ENCODE measurements at regions not wholly inside any gene's neighbourhood (a gene's known extent, or its start where the extent isn't known, plus 50 kb on each side); places are given as distances from the start of the nearest gene placed in this dataset.

- no peak overlapping the region for H3K4me2 ChIP-seq (ENCODE audit: insufficient read depth, low read length)
- no peaks in the 10 kb centered on the region for H3K9me1 ChIP-seq (replicated peaks; ENCODE audit: control insufficient read depth, extremely low read depth, insufficient read depth, low read length)
- no peak overlapping the region for H3K27ac ChIP-seq (ENCODE audit: insufficient read depth, low read depth, low read length)
- H3K4me3 ChIP-seq (replicated peaks in 1 of 3; ENCODE audit: insufficient read depth in 1 of 3, low read depth in 1 of 3, low read length in 3 of 3) = no peak overlapping the region
- dilution Hi-C loops (cut with MboI; ENCODE audit: extremely low pct_ligation_motif_present, low sequenced_read_pairs) (no loop called here), intact Hi-C loops (cut with micrococcal nuclease) (no loop called here)
- H4K20me1 ChIP-seq (replicated peaks; ENCODE audit: control insufficient read depth, extremely low read depth, insufficient read depth, low read length) = no peaks in the 10 kb centered on the region
- H3K27me3 ChIP-seq (ENCODE audit: control insufficient read depth in 2 of 2, insufficient read depth in 2 of 2, low read length in 2 of 2) = no peaks in the 10 kb centered on the region
- no peak for DNase-seq (ENCODE audit: low read depth, low spot score)
- H3K9me3 ChIP-seq (replicated peaks; ENCODE audit: control insufficient read depth, insufficient read depth, low read length) = peaks cover 3% of the 10 kb centered on the region
- no peak overlapping the region for H2AFZ ChIP-seq (ENCODE audit: low read depth, low read length)
- H3K9ac ChIP-seq (replicated peaks; ENCODE audit: extremely low read depth, insufficient read depth, low read length) = no peak overlapping the region
- H3K36me3 ChIP-seq (ENCODE audit: control insufficient read depth in 2 of 2, extremely low read depth in 1 of 2, insufficient read depth in 2 of 2, low read length in 2 of 2) = no peaks in the 10 kb centered on the region
- no peaks in the 10 kb centered on the region for H3K4me1 ChIP-seq (ENCODE audit: control insufficient read depth, extremely low read depth, insufficient read depth, low read length)
- no peak for FAIRE-seq
- no peaks in the 10 kb centered on the region for H3K79me2 ChIP-seq (ENCODE audit: control insufficient read depth, insufficient read depth, low read length)
- TF ChIP-seq MAX (IDR thresholded peaks at IDR 0.05; ENCODE audit: insufficient read depth, insufficient read length) (no peak), FOS (IDR thresholded peaks at IDR 0.05; ENCODE audit: borderline replicate concordance, insufficient read depth, low read length) (no peak), MYC (IDR thresholded peaks at IDR 0.05; ENCODE audit: low read depth, low read length) (no peak), POLR2A (IDR thresholded peaks at IDR 0.05; ENCODE audit: low read depth, low read length) (no peak), CTCF (IDR thresholded peaks at IDR 0.05; ENCODE audit: extremely low read depth in 1 of 2, insufficient read depth in 1 of 2, low read depth in 1 of 2, low read length in 2 of 2) (no peak), JUN (IDR thresholded peaks at IDR 0.05; ENCODE audit: borderline replicate concordance, insufficient read depth, insufficient read length, low read depth) (no peak), GATA2 (IDR thresholded peaks at IDR 0.05; ENCODE audit: insufficient read depth, insufficient read length, low read depth, low read length) (no peak), POLR2AphosphoS5 (IDR thresholded peaks at IDR 0.05; ENCODE audit: insufficient read depth, low read depth, low read length) (no peak), EZH2 (IDR thresholded peaks at IDR 0.05; ENCODE audit: borderline replicate concordance, low read depth, low read length, severe bottlenecking) (no peak)
- CTCF ChIA-PET = no interaction called here
- POLR2A ChIA-PET = no interaction called here
- BruUV-seq (replicated peaks) = no TSS peak
Measured at GRCh38 chr4:171390626-171391025, 422.6 kb upstream of the GALNTL6 start.
